ENCODE measurements at regions not wholly inside any gene's neighbourhood (a gene's known extent, or its start where the extent isn't known, plus 50 kb on each side); places are given as distances from the start of the nearest gene placed in this dataset.

DNA sequence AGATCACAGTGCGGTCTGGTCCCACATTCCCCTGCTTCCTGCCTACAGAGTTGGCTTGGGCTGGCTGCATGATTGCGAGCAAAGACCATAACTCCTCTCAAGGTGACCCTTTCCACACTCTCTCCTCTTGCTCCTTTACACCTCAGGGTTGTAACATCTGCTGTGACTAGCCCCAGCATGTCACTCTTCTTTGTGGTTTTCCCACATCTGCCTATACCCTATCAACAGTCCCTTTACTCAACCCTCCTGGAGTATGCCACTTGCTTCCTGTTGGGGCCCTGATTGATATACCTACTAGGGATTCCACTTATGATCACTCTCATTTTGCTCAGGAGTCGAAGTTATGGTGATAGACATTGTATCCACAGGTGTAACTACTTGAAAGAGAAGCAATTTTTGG lies 58.9 kb upstream of the SGK1 start:
- no peak overlapping the region for H3K4me3 ChIP-seq (replicated peaks; ENCODE audit: low read depth, low read length)
- no peak for DNase-seq (ENCODE audit: extremely low read depth, low read depth)
- TF ChIP-seq, protein P1, sequence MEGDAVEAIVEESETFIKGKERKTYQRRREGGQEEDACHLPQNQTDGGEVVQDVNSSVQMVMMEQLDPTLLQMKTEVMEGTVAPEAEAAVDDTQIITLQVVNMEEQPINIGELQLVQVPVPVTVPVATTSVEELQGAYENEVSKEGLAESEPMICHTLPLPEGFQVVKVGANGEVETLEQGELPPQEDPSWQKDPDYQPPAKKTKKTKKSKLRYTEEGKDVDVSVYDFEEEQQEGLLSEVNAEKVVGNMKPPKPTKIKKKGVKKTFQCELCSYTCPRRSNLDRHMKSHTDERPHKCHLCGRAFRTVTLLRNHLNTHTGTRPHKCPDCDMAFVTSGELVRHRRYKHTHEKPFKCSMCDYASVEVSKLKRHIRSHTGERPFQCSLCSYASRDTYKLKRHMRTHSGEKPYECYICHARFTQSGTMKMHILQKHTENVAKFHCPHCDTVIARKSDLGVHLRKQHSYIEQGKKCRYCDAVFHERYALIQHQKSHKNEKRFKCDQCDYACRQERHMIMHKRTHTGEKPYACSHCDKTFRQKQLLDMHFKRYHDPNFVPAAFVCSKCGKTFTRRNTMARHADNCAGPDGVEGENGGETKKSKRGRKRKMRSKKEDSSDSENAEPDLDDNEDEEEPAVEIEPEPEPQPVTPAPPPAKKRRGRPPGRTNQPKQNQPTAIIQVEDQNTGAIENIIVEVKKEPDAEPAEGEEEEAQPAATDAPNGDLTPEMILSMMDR (IDR thresholded peaks at IDR 0.05; ENCODE audit: low read depth, low read length, missing control alignments): no peak

DNA sequence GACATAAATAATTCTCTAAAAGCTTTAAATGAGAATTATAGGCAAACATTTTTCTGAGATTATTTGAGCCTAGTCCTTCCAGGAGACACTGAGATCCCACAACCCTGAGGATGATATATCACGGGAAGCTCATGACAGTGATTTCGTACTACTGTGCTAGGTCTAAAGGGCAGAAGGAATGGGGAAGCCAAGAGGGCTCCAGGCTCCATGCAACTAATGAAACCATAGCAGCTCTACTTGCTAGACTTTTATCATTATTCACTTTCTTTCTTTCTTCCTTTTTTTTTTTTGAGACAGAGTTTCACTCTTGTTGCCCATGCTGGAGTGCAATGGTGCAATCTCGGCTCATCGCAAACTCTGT lies 57.3 kb upstream of the SGK1 start:
- H3K4me3 ChIP-seq (replicated peaks; ENCODE audit: low read depth, low read length): no peak overlapping the region
- TF ChIP-seq, protein P1 (IDR thresholded peaks at IDR 0.05; ENCODE audit: low read depth, low read length, missing control alignments): no peak
- no peak for DNase-seq (ENCODE audit: extremely low read depth, low read depth)

DNA sequence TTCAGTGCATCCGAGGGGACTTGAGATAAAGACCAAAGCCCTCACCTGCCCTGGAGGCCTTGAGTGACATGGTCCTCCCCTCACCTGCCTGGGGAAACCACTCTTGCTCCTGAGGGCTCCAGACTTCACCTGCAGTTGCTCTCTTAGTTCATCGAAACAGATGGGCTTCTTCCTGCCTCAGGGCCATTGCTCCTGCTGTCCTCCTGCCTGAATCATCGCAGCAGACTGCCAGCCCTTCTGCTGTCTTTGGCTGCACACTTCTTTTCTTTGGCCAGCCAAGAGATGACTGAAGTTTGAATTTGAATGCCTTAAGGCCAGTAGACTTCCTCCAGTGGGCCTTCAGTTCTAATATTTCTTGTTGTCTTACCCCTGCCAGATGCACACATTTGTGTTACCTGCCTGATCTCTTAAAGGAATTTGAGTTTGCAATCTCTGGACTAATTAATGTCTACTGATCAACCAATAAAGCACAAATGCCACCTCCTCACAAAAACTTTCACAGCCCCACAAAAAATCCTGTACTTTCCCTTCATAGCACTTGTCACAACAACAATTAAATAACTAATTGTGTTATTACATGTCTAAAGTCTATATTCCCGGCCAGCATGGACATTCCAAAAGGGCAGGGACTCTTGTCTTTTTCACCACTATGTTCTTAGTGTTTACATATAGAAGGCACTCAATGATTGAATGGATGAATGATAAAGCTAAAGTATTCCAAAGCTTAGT lies 56.7 kb upstream of the SGK1 start:
- no peak for DNase-seq (ENCODE audit: extremely low read depth, low read depth)
- TF ChIP-seq, protein P1 (IDR thresholded peaks at IDR 0.05; ENCODE audit: low read depth, low read length, missing control alignments): no peak
- H3K4me3 ChIP-seq (replicated peaks; ENCODE audit: low read depth, low read length): no peak overlapping the region

DNA sequence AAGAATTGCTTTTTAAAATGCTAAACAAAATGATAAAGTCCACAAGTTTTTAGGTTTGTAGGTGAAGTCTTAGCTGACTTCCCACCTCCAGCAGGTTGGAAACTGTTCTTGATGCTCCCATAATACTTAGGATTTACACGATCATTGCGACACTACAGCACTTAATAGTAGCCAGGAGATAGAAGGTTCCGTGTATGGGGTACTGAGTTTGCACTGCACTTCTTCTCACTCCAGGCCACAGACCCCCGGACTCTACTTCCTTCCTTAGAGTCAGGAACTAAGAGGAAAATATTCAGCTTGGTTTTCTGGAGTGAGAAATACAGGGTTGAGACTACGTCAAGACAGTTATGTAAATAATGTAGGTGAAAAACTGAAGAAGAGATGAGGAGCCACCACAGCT lies 56.1 kb upstream of the SGK1 start:
- DNase-seq (ENCODE audit: extremely low read depth, low read depth): no peak
- TF ChIP-seq, protein P1 (IDR thresholded peaks at IDR 0.05; ENCODE audit: low read depth, low read length, missing control alignments): no peak
- H3K4me3 ChIP-seq (replicated peaks; ENCODE audit: low read depth, low read length): no peak overlapping the region

DNA sequence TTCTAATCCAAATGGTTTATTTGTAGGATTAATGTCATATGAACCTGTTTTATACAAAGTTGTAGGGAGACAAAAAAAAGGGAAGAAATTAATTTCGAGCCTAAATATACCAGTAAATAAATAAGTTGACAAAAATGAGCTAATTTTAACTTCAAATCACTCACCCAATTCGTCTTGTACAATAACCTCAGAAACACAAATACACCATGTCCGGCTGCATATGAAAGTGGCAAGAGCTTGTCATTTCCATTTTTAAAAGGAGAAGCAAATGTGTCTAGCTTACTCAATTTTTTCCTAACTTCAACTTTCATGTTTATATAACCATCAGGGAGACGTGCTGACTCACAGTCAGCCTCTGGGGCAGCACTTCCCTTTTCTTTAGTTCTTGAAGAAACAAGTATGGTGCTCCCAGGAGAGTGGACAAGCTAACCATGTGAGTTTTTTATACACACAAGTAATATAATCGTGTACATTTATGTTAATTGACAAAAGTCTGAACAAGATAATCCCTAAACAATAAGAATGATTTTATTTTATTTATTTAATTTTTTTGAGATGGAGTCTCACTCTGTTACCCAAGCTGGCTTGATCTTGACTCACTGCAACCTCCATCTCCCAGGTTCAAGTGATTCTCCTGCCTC lies 55.5 kb upstream of the SGK1 start:
- DNase-seq (ENCODE audit: extremely low read depth, low read depth): no peak
- no peak overlapping the region for H3K4me3 ChIP-seq (replicated peaks; ENCODE audit: low read depth, low read length)
- TF ChIP-seq, protein P1 (IDR thresholded peaks at IDR 0.05; ENCODE audit: low read depth, low read length, missing control alignments): no peak

DNA sequence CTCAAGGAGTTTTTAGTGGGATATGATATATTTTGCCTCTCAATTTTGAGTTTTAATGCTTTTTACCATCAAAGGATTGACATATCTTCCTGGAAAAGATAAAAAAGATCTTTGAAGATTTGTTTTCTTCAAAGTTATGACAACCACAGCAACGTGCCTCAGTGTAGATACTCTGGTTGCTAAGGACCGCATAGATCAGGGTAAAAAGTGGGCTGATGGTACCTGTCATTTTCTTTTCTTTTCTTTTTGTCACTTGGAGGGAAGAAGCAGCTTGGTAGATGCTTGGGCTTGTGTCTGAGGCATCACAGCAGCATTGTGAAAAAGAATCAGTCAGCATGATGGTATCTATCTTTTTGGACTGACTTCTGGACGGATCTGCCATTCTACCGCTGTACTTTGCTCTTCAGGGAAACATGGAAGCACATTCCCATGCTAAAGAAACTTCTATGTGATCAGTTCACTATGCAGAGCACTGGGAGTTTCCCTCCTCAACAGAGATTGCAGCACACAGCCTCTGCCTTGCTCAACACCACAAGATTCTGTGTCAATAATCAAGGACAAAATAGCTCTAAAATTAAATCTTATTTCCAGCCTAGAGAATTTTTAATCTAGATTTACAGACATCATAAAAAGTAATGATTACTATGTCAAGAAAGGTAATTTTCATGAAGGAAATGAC lies 54.8 kb upstream of the SGK1 start:
- no peak overlapping the region for H3K4me3 ChIP-seq (replicated peaks; ENCODE audit: low read depth, low read length)
- TF ChIP-seq, protein P1 (IDR thresholded peaks at IDR 0.05; ENCODE audit: low read depth, low read length, missing control alignments): no peak
- no peak for DNase-seq (ENCODE audit: extremely low read depth, low read depth)

All from HFF-Myc (cell line).